HEK293T (cell line): ENCODE measurements at regions not wholly inside any gene's neighbourhood (a gene's known extent, or its start where the extent isn't known, plus 50 kb on each side); places are given as distances from the start of the nearest gene placed in this dataset.

Experiments
- CTCF ChIA-PET: fragments of 350-600 bp; formaldehyde crosslinking; extraction: SDS; loops from one replicate; lab custom pipeline; 2021; ENCODE audit warnings: antibody characterized with exemption, inconsistent platforms; lab: Yijun Ruan, JAX
- POLR2A ChIA-PET: fragments of 350-600 bp; formaldehyde crosslinking; extraction: SDS; loops from one replicate; lab custom pipeline; 2020; ENCODE audit warnings: antibody characterized with exemption, inconsistent platforms; lab: Yijun Ruan, JAX
- DNase-seq: peaks from one replicate; pipeline ENCODE4 v3.0.0; 2012; ENCODE audit warnings: mixed read lengths; ENCODE audit errors: extremely low spot score
- ARNT ChIP-seq: fragments of 450-650 bp; IDR thresholded peaks from 2 replicates; pipeline ENCODE4 v1.6.1; 2017; ENCODE audit warnings: mild to moderate bottlenecking
- BHLHE40 ChIP-seq: fragments of 450-650 bp; IDR thresholded peaks from 2 replicates; pipeline ENCODE4 v1.6.1; 2016; ENCODE audit warnings: mild to moderate bottlenecking, moderate library complexity, borderline replicate concordance
- CTBP1 ChIP-seq: fragments of 450-650 bp; IDR thresholded peaks from 2 replicates; pipeline ENCODE4 v1.6.1; 2016; ENCODE audit warnings: borderline replicate concordance
- ELF4 ChIP-seq: fragments of 450-650 bp; IDR thresholded peaks from 2 replicates; pipeline ENCODE4 v1.6.1; 2017; ENCODE audit warnings: antibody characterized with exemption
- FOXA1 ChIP-seq: fragments of 450-650 bp; IDR thresholded peaks from 2 replicates; pipeline ENCODE4 v1.6.1; 2016; ENCODE audit warnings: mild to moderate bottlenecking
- FOXK2 ChIP-seq: fragments of 450-650 bp; IDR thresholded peaks from 2 replicates; pipeline ENCODE4 v1.6.1; 2016; ENCODE audit warnings: mild to moderate bottlenecking
- FOXM1 ChIP-seq: fragments of 450-650 bp; IDR thresholded peaks from 2 replicates; pipeline ENCODE4 v1.6.1; 2017; ENCODE audit warnings: mild to moderate bottlenecking, borderline replicate concordance
- HDGF ChIP-seq: fragments of 450-650 bp; IDR thresholded peaks from 2 replicates; pipeline ENCODE4 v1.6.1; 2017; ENCODE audit warnings: antibody characterized with exemption, borderline replicate concordance
- L3MBTL2 ChIP-seq: fragments of 450-650 bp; conservative IDR thresholded peaks from 2 replicates; pipeline ENCODE4 v1.6.1; 2016; ENCODE audit warnings: mild to moderate bottlenecking
- LEF1 ChIP-seq: fragments of 450-650 bp; IDR thresholded peaks from 2 replicates; pipeline ENCODE4 v1.6.1; 2017; ENCODE audit warnings: mild to moderate bottlenecking, borderline replicate concordance
- NFRKB ChIP-seq: fragments of 450-650 bp; IDR thresholded peaks from 2 replicates; pipeline ENCODE4 v1.6.1; 2016; ENCODE audit warnings: mild to moderate bottlenecking, moderate library complexity
- PKNOX1 ChIP-seq: fragments of 450-650 bp; IDR thresholded peaks from 2 replicates; pipeline ENCODE4 v1.6.1; 2016
- SP1 ChIP-seq: fragments of 450-650 bp; IDR thresholded peaks from 2 replicates; pipeline ENCODE4 v1.6.1; 2017
- SUZ12 ChIP-seq: fragments of 450-650 bp; IDR thresholded peaks from 2 replicates; pipeline ENCODE4 v1.6.1; 2016; ENCODE audit warnings: mild to moderate bottlenecking
- TARDBP ChIP-seq: fragments of 450-650 bp; IDR thresholded peaks from 2 replicates; pipeline ENCODE4 v1.6.1; 2016
- ZNF384 ChIP-seq: fragments of 450-650 bp; IDR thresholded peaks from 2 replicates; pipeline ENCODE4 v1.6.1; 2016

- ChIA-PET POLR2A (no interaction called here), CTCF (no interaction called here)
- no peak for DNase-seq
- TF ChIP-seq FOXA1 (no peak), FOXK2 (no peak), SUZ12 (no peak), BHLHE40 (no peak), TARDBP (no peak), LEF1 (no peak), FOXM1 (no peak), L3MBTL2 (no peak), SP1 (no peak)
Measured at GRCh38 chr6:134521116-134521501, 203.2 kb upstream of the SGK1 start.

- TF ChIP-seq FOXA1 = no peak
- no peak for TF ChIP-seq FOXM1
- TF ChIP-seq ELF4 = no peak
- no peak for TF ChIP-seq LEF1
- TF ChIP-seq CTBP1 = no peak
- no peak for TF ChIP-seq NFRKB
- TF ChIP-seq HDGF = no peak
- TF ChIP-seq PKNOX1 = no peak
- TF ChIP-seq ZNF384 = no peak
- no peak for TF ChIP-seq L3MBTL2
- POLR2A ChIA-PET = no interaction called here
- CTCF ChIA-PET = interaction anchor here (0.7 to 1.1 kb wide), 2 partner anchors 10 to 36 kb away, joined by 6 to 11 read pairs; no protein-coding TSS in a partner anchor
- DNase-seq = no peak
Measured at GRCh38 chr6:134520181-134521115, 202.5 kb upstream of the SGK1 start.

GRCh38 chr6:134519465-134519864 lies 201.6 kb upstream of the SGK1 start:
- DNase-seq = no peak
- TF ChIP-seq ELF4 (no peak), FOXA1 (no peak)
- CTCF ChIA-PET = interaction anchor here (0.7 to 1.1 kb wide), 2 partner anchors 9 to 37 kb away, joined by 6 to 11 read pairs; no protein-coding TSS in a partner anchor
- POLR2A ChIA-PET = no interaction called here

- TF ChIP-seq FOXM1 = no peak
- TF ChIP-seq SP1 = no peak
- no peak for TF ChIP-seq TARDBP
- no peak for TF ChIP-seq FOXA1
- no peak for TF ChIP-seq ELF4
- TF ChIP-seq ZNF384 = no peak
- no peak for TF ChIP-seq BHLHE40
- TF ChIP-seq NFRKB = no peak
- TF ChIP-seq ARNT = no peak
- TF ChIP-seq L3MBTL2 = no peak
- no peak for TF ChIP-seq SUZ12
- TF ChIP-seq FOXK2 = no peak
- no peak for TF ChIP-seq CTBP1
- no peak for TF ChIP-seq LEF1
- ChIA-PET POLR2A (no interaction called here), CTCF (no interaction called here)
- DNase-seq = no peak
Measured at GRCh38 chr6:134517868-134518267, 200.0 kb upstream of the SGK1 start.

GRCh38 chr6:134517145-134517658 lies 199.3 kb upstream of the SGK1 start:
- DNase-seq = peak; percentile 44
- ChIA-PET POLR2A (no interaction called here), CTCF (interaction anchor here (0.6 kb wide), 1 partner anchor 980 kb away, joined by 7 read pairs; no protein-coding TSS in a partner anchor)
- TF ChIP-seq LEF1 (no peak), PKNOX1 (no peak)

- no peak for DNase-seq
- TF ChIP-seq CTBP1 (no peak), SUZ12 (no peak), HDGF (no peak), TARDBP (no peak), NFRKB (no peak), ELF4 (no peak), L3MBTL2 (no peak), LEF1 (no peak), FOXM1 (no peak), PKNOX1 (no peak)
- POLR2A ChIA-PET = no interaction called here
- CTCF ChIA-PET = interaction anchor here (0.7 kb wide), 1 partner anchor 77 kb away, joined by 3 read pairs; no protein-coding TSS in a partner anchor
Measured at GRCh38 chr6:134516582-134516981, 198.7 kb upstream of the SGK1 start.

- CTCF ChIA-PET = interaction anchor here (0.7 kb wide), 1 partner anchor 77 kb away, joined by 3 read pairs; no protein-coding TSS in a partner anchor
- DNase-seq = no peak
- TF ChIP-seq NFRKB = no peak
- TF ChIP-seq SP1 = no peak
- no peak for TF ChIP-seq CTBP1
- no peak for TF ChIP-seq ARNT
- no peak for TF ChIP-seq SUZ12
- TF ChIP-seq L3MBTL2 = no peak
- TF ChIP-seq BHLHE40 = no peak
- TF ChIP-seq LEF1 = no peak
- TF ChIP-seq PKNOX1 = no peak
- no peak for TF ChIP-seq TARDBP
- no peak for TF ChIP-seq FOXK2
- no peak for TF ChIP-seq HDGF
- TF ChIP-seq FOXA1 = no peak
- POLR2A ChIA-PET = no interaction called here
Measured at GRCh38 chr6:134515986-134516385, 198.1 kb upstream of the SGK1 start.
